Stimulated activated CD4-positive, alpha-beta T cell treated with anti-CD3 and anti-CD28 coated beads, Interleukin-1b, Interleukin-23, amount 100 ng/mL, for 24 hours (primary cell): ENCODE measurements at regions not wholly inside any gene's neighbourhood (a gene's known extent, or its start where the extent isn't known, plus 50 kb on each side); places are given as distances from the start of the nearest gene placed in this dataset.

Experiments used
- DNase-seq, 4 experiments: peaks; one replicate each; pipeline ENCODE4 v3.0.0-alpha.2; 2020; ENCODE audit warnings: low read depth in 4 of 4, low spot score in 1 of 4

DNA sequence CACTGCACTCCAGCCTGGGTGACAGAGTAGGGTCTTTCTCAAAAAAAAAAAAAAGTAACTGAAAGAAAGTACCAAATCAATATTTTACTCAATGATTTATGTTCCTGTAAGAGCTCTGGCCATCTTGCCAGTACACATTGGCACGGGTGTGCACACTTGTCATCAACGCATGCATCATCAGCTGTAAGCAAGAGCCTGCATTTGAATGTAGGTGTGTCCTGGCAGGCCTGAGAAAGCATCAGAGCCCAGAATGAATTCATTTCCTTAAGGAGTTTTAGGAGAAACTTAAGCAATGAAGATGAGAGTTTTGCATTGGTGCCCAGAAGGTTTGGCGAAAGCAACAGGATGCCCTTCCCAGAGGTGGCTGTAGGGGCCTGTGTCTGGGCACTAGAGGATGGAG, 88.5 kb upstream of the FZD10 start:
- DNase-seq, result no peak

DNA sequence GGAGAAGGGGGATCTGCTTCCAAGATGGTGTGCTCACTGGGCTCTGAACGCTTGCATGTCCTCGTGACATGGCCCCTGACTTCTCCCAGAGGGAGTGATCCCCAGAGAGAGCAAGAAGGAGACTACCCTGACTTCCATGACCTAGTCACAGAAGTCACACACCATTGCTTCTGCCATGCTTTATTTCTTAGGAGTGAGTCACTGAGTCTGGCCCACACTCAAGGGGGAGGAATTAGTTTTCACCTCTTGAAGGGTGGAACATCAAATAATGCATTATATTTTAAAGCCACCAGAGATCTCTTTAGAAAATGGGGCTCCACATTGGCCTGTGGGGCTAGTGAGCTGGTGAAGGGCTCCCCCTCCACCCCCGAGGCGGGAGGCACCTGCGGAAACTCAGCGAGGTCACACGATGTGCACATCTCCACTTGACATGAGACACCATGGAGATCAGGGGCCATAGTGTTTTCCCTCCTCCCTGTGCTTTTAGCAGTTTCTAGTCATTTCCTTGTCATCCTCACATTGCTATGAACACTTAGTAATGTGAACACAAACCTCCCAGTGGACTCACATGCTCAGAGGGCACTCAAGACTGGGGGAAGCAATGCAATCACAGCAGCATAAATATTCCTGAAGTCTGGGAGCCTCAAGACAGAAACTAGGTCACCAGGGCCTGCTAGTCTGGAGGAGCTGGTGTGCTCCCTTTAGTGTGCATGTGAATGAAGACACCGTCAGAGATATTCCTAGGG, 87.4 kb upstream of the FZD10 start:
- DNase-seq, result no peak

DNA sequence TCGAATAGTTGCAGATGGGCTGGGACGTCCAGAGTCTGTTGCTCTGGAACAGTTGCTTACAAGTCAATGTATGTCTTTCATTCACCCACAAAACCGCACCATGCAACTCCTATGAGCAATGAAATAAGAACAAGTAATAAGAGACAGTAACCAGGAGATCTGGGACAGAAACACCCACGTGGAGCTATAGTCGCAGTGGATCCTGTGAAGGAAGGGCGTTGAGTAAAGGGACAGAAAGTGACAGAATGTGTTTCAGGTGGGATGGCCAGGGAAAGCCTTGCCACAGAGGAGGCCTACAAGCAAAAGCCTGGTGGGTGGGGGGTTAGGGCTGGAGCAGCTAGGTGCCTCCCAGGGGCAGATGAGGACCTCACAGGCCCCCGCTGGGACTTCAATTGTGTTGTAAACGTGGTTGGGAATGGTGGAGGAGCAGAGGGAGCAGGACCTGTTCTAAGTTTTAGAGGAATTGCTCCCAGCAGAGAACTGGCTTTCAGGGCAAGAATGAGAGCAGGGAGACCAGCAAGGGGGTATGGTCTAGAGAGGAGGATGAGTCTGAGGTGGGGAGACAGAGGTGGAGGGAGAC, 86.7 kb upstream of the FZD10 start:
- no peak for DNase-seq

DNA sequence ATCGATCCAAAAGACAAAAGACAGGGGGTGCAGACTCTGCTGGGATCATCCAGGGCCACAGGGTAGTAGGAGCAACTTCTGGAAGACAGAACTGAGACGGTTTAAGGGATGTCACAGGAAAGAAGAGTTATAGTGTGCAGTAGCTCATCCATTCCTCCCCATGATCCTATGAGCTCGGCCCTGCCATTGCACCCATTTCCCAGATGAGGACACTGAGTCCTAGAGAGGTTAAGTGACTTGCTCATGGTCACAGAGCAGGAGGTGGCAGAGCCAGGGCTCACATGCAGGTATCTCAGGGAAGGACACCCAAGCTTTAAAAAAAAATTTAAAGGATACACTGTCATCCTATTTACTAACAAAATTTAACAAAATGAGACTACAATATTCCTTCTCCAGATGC, 86.1 kb upstream of the FZD10 start:
- no peak for DNase-seq

DNA sequence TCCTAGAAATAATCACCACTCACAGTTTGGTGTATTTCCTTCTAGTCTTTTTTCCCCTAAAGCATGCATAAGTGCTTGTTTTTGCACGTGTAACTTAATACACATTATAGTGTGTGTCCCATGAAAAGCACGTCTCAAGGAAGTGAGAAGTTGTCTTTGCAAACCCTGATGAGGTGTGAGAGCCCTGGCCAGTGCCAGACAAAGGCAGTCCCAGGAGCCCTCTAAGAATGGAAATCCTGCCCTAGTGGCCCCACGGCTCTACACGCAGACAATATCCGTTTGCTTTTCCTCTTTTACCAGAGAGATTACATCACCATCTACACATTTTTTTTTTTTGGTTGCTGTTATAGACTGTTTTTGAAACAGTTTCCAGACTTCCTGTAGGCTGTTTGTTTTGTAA, 85.5 kb upstream of the FZD10 start:
- no peak for DNase-seq

DNA sequence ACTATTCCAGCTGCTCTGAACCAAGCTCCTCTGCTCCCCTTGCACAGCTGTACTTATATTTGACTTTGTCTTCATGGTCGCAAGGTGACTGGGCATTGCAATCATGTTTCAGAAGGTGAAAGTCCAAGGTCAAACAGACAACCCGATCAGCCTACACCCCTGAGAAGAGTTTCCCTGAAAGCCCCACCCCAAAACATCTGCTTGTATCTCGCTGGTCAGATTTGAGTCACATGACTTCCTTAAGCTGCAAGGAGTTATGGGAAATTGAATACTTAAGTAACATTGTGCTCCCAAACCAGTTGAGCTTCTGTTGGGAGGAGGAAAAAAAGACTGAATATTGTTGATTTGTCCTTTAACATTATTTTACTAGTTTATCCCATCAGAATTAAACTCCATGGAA, 83.4 kb upstream of the FZD10 start:
- no peak for DNase-seq

DNA sequence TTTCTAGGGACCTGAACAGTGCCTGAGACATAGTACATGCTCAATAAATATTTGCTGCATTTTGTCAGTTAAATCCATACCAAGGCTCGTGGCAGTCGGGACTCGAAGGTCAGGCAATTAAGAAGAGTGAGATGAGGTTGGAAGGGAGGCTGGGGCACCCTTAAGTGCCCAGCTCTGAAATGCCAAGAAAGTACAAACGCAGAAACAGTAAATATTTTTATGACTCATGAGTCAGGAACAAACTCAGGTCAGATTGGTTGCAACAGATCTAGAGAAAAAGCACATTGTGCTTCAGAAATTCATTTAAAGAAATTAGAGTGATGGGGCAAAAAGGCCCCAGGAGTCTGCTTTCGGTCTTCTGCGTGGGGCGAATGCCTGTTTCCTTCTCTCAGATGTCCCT, 83.0 kb upstream of the FZD10 start:
- DNase-seq, result no peak

DNA sequence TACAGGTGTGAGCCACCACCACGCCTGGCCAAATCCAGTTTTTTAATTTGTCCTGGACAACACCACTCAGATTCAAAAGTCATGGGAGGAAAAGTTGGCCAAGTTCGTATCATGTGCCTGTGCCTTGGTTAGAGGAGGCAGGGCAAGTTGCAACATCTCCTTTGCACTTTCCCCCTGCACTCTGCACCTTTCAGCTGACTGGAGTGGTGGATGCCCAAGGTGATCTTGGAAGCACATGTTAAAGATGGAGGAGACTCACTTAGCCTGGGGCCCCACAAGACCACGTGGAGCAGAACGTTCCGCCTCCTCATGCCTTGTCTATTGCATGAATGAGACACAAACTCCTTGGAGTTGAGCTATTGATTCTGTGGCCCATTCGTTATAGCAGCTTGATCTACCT, 82.1 kb upstream of the FZD10 start:
- DNase-seq, result no peak

DNA sequence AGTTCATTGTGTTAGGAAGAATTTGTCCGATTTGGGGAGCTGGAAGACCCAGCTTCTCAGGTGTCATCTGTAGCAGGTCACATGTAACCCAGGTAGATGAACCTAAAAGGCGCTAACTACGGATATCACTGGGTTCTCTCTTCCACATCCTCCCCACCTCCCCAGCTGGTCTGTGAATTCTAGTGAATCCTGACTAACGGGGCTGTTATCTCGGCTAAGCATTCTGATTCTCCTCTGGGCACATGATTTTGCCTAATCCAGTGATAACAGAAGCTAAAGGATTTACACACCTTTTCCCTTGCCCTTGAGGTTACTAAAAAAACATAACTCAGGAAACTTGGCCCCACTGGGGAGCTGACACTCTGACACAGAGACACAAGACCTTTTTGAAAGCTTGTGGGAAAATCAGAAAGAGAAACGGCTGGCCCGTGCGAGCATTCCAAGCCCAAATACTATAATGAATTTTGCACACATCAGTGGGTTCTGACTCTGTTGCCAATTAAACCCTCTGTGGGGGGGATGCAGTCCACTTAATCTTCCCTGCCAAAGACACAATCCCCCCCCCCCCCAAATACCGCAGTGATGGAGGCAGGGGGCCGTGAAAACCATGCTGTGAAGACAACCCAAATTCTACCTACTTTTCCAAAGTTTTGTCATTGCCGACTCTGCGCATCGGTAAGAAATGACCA, 81.0 kb upstream of the FZD10 start:
- no peak for DNase-seq

DNA sequence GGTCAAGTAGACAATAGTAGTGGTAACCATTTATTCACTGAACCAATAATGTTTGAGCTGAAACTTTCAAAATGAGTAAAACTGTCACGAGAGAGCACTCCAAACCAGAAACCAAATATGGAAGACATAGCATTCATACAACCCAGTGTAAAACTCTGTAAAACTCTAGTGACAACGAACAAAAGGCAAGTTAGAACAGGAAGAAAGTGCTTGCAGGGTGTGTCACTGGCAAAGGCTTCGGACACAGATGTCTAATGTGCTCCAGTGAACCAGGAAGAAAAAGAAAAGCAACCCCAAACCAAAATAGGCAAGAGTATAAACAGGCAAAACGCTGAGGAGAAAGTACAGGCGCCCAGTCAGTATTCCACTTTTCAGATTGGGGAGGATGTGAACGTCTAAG, 79.3 kb upstream of the FZD10 start:
- no peak for DNase-seq

DNA sequence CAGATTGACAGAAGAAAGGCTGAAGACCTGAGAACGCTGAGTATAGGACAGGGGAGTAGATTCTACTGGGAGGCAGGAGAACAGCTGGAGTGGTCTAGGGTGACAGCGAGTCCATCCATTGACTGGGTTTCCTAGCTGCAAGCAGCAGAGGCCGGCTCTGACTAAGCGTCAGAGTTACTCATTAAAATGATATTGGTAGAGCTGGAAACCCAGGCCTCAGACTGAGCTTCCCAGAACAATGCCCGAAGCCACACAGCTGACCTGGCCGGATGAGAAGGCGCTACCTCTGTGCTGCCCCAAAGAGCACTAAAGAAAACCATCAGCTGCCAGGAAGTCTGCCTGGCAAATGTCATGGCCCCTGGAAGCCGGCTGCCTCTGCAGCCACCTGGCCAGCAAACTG, 78.5 kb upstream of the FZD10 start:
- no peak for DNase-seq

DNA sequence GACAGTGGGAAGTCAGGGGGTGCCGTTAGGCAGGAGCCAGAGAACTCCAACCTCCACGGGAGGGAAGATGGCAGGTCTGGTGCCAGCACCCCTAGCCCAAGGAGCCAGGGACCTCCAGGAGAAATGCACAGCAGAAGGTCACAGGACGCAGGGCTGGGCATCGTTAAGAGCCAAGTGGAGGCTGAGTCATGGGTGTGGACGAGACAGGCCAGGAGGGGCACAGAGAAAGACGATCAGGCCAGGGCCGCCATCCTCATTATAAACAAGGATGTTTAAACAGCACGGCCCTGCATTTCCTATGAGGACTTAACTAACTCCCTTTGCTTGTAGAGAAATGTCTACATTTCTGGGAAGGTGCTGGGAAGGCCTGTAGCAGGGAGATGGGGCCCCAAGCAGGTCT, 77.9 kb upstream of the FZD10 start:
- DNase-seq, result no peak

DNA sequence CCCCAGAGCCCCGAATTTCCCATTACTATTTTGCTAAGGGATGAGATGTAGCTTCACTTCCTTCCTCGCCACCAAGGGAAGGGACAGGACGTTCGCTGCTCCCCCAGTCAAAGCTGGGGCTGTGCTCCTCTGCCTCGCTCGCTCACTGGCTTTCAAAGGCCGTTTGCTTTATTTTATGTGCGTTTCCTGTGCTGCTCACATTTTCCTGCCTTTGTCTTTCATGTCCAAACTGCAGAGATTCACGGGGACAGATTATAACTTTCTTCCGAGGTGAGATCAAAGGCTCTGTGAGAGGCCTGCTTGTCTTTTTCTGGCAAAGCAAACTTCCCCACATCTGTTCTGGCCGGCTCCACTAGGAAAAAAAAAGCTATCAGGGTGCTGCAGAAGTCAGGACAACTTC, 76.0 kb upstream of the FZD10 start:
- DNase-seq, result no peak

DNA sequence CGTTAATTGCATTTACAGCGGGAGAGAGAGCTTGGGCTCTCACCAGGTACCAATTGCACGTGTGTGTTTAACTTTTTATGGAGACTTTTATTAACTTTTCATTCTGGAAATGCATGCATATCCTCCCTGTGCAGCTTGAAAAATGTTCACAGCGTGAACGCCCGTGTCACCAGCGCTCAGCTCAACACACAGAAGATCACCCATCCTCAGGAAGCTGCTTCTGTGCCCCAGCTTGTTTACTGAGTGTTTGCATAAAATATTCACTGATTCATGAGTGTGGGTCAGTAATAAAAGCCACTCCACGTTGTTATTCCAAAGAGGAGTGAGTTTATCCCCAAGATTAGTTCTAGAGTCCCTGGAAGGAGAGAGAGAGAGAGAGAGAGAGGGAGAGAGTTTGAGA, 75.5 kb upstream of the FZD10 start:
- DNase-seq, result no peak

DNA sequence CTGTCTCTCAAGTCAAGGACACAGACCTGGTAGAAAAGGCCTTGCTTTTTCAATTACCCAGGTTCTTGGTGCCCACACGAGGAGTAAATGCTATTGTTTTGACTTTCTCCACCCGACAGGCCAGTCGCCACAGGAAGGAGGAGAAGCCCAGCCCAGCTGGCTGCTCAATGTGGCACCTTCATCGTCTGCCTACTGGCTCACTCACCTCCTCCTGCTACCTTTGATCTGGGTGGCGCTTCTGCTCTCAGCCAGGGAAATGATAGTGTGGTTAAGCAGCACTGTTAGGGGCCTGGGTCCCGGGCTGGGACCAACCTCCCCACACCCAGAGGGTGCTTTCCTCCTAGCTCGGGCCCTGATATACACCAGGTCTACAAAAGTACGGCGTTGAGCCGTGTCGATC, 75.0 kb upstream of the FZD10 start:
- DNase-seq, result peak in 1 of 4 experiments; percentile 1

DNA sequence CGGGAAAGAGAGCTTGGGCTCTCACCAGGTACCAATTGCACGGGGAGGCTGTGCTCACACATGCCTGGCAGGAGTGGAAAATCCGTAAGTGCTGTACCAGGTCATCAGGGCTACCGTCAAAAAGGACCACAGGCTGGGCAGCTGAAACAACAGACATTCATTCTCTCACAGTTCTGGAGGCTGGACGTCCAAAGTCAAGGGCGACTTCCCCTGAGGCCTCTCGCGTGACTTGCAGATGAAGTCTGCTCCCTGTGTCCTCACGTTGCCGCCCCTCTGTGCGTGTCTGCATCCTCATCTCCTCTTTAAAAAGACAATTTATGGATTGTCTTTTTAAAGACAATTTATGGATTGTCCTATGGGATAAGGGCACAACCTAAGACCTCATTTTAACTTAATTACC, 73.8 kb upstream of the FZD10 start:
- DNase-seq, result no peak

DNA sequence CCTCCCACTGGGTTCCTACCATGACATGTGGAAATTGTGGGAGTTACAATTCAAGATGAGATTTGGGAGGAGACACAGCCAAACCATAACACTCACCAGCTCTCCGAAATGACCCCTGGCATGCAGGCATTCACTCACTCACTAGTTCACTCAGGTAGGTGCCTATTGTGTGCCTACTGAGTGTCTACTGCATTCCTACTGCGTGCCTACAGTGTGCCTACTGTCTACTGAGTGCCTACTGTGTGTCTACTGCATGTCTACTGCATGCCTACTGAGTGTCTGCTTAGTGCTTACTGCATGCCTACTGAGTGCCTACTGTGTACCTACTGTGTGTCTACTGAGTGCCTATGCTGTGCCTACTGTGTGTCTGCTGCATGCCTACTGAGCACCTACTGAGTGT, 71.7 kb upstream of the FZD10 start:
- no peak for DNase-seq

DNA sequence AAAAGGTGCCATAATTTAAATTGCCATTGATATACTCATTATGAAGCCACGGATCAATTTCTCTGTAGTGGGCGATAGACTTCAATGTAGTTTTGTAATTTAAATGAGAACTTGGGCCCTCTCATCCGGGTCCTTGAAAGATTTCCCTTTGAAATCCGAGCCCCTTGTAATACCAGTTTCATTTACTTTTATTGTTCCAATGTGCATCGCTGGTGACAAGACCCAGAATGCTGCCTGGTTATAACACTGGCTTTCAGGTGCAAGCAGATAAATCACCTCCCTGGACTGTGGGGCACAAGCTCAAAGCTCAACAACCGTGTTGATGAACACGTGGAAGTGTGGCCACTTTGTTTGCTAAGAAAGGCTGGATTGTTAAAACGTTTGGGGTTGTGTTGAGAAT, 68.9 kb upstream of the FZD10 start:
- DNase-seq, result no peak

DNA sequence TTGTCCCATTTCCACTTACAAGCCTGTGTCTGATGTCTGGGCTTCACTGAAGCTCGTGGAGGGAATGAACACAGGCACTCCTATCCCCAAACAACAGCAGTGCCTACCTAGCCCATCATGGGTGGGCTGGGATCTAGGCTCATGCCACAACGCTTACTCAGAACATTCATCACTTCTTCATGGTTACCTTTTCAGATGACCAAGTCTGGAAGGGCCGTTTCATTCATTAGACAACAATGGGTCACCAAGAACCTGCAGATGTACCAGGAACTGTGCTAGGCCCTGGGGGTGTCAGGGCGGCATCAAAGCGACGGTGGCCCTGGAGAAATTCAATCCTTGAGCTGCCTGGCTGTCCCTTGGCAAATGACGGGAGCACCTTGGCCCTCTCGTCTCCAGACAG, 64.9 kb upstream of the FZD10 start:
- no peak for DNase-seq

DNA sequence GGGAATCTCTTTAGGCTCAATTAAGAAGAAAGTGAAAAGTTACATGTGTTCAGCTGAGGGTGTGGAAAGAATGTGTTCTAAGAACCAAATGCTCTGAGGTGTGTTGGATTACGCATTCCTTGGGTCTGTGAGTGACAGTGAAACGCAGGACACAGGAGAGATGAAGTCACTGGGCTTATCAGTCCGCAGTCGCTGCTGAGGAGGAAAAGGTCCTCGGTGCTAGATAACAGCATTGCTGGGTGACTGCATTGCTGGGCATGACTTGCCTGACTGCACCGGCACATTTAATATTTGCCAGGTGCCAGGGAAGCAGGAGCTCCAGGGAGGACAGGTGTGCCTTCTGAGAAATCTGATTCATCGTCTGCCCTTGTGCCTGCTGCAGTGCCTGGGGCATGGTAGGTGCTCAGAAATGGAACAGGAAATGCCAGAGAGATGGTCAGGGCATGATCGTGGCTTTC, 64.4 kb upstream of the FZD10 start:
- DNase-seq, result no peak

DNA sequence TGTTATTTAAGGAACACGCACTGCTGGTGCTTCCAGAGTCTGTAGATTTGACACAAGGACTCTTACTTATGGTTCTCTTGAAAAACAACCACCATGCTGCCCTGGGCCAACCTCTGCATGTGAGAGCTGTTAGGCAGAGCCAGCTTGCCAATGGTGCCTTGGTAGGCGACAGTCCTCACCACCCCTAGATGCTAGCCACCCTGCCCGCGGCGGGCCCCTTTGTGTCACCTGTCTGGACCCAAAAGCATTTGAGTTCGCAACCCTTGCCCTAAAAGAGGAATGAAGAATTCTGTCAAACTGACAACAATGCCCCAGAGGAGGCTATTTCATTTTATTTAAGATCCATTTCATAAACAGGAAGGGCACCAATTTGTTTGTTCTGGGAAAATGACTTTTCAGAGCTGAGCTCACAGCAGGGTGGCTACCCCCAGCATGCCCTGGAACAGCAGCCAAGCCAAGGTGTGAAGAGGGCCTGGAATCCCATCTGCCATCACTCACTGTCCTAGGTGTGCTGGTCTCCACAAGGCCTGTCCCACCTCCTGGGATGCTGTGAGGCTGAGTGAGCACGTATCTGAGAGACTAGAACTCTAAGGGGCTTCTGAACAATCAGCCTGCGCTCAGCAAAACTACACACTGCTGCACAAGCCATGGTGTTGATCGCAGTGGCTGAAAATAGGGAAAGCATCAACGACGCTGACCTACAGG, 63.8 kb upstream of the FZD10 start:
- DNase-seq, result no peak
